ENCODE measurements at regions not wholly inside any gene's neighbourhood (a gene's known extent, or its start where the extent isn't known, plus 50 kb on each side); places are given as distances from the start of the nearest gene placed in this dataset.

DNA sequence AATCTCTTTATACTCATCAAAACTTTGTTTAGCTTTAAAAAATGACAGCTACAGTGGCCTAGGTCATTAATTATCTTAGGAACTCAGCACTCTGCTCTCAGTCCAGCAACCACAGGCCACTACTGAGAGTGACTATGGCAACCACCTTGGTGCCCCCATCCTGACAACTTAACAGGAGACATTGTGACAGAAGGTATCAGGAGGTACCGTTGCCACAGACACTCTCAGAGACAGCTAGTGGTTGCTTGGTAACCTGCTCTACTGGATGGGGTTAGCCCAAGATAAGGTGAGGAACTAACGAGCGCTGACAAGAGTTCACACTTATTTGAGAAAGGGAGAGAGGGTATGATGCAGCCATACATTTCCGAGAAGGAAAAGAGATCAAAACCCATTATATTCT is 76.1 kb upstream of the TFAP2D start:
- no peak for DNase-seq (ENCODE audit: low spot score)

- no peak for DNase-seq (ENCODE audit: low spot score)
Observed at GRCh38 chr6:50649086-50649485, 64.2 kb upstream of the TFAP2D start.

DNA sequence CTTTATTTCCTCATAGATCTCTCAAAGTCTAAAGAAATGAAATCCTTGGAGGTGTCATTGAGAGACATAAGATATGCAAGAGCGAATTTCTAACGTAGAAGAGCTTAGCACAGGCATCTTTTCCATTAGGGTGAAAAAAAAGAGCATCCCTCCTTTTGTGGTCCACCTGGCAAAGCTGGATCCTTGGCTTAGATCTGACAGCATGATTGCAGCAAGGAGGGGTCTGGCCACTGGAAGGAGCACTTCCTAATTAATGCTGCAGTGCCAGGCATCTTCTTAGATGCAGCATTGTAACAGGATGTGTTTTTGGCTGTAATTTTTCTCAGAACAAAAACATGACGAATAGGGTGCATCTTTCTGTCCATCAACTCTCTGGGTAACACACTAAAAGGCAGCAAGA is 60.1 kb upstream of the TFAP2D start:
- DNase-seq (ENCODE audit: low spot score) = no peak

GRCh38 chr6:50654155-50654554 is 59.2 kb upstream of the TFAP2D start:
- no peak for DNase-seq (ENCODE audit: low spot score)

DNA sequence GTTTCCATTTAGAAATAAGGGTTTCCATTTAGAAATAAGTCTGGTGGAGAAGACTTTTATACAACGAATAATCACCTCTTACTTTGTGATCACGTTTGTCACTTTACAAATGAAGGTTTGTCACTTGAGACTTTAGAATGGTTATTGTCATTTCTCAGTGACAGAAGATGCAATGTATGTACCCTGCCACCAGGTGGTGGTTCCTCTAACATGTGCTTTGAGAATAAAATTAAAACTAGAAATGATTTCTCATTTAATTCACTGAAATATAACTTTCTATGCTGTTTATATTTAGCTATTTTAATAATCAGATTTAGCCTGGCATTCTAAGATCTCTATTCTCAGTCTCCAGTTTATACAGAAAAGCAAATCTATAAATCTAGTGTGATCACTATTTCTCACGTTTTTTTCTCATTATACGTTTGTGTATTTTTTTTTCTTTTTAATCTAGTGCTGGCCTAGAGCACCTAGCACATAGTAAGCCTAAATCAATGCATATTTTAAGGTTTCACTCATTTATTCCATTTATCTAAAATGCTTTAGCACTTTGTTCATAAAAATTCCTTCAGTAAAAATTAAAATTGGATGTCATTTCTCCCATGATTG is 57.4 kb upstream of the TFAP2D start:
- DNase-seq (ENCODE audit: low spot score) = peak; percentile 11

DNA sequence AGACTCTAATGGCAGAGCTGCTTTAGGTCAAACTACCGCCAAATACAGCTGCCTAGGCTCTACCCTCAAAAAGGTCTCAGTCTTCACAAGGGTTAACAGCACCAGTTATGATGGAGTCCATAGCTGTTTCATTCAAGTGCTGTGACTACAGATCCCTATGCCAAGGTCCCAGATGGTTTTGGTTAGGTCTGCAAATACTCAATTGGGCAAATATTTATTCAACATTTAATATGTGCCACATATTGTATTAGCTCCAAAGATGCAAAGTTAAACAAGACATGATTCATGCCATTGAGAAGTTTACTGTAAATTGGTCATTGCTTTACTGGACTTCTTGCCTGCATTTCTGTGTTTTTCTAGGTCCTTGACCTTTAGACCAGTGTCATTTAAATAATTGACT is 55.8 kb upstream of the TFAP2D start:
- no peak for DNase-seq (ENCODE audit: low spot score)

DNA sequence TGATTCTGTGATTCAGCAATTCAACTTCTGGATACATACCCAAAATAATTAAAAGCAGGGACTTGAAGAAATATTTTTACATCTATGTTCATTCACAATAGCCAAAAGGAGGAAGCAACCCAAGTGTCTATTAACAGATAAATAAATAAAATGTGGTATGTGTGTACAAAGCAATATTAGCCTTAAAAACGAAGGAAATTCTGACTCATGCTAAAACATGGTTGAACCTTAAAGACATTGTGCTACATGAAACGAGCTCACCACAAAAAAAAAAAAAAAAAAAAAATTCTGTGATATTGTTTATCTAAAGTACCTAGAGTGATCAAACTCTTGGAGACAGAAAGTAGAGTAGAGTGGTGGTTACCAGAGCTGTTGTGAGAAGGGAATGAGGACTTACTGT is 54.8 kb upstream of the TFAP2D start:
- DNase-seq (ENCODE audit: low spot score) = no peak

GRCh38 chr6:50661636-50662035 is 51.7 kb upstream of the TFAP2D start:
- no peak for DNase-seq (ENCODE audit: low spot score)
